Germinal center (tissue), 1 donor: ENCODE measurements at regions not wholly inside any gene's neighbourhood (a gene's known extent, or its start where the extent isn't known, plus 50 kb on each side); places are given as distances from the start of the nearest gene placed in this dataset.

Experiments used
- DNase-seq: peaks from one replicate; pipeline ENCODE4 v3.0.0; 2012; ENCODE audit warnings: mixed read lengths, low spot score

DNA sequence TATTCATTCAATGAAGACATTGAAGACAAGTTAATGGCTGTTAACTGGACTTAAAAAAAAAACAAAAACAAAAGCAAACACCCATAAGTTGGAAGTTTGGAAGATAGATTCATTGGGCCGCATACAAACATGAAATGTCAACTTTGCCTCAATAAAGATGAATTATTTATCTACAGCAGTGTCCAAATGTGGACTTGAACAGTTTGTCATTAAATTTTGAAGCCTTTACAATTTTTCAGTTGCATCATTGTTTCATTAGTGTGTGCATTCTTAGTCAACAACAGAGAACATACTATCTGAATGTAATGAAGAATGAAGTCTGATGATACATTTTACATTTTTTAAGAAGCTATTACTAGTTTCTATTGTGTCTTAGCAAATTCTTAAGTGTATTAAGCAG, 152.1 kb downstream of the SLIT2 start:
- no peak for DNase-seq

DNA sequence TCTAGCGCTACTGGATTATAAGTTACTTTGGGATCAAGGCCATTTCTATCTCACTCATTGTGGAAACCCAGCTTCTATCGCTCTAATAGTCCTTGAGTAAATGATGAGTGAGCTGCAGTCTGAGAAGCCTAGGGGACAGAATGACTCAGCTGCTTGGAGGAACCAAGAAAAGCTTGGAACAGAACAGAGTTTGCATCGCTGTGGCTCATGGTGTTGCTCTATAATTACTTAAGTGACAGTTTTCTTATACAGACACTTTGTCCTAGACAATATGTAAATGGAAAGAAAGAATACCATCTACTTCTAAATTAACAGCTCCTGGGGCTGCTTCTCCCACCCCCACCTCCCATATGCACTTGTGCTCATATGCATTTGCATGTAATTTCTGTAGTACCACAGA, 156.9 kb downstream of the SLIT2 start:
- DNase-seq = no peak

DNA sequence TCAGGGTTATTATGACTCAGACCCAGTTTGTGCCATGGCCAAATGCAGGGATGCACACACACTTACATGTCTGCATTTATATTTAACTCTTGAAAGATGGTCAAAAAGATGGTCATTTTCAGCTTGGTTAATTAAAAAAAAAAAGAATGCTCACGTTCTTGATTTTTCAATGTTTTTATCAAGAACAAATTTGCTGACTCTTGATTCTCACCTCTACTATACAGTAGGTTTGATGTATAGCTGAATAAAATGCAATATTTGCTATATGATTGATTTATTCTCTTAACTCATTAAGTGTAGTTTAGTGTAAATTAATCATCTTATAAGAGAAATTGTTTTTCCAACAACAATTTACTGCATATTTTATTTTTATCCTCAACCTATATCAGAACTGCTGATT, 160.4 kb downstream of the SLIT2 start:
- no peak for DNase-seq

DNA sequence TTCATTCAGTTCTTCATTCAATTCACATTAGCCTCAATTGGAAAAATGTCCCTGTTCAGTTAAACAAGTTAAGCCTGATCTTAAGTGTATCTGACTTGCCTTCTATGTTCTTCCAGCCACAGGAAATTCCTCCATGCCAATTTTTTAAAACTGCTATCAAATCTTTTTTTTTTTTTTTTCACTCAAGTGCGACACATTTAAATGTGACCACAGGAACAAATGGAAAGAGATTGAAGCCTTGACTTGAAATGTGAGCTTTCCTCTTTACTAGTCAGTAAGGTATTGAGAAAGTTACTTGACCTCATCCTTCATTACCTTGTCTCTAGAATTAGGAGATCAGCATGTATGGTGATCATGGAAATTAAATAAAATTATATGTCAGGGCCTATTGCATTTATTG, 165.1 kb downstream of the SLIT2 start:
- DNase-seq = no peak

DNA sequence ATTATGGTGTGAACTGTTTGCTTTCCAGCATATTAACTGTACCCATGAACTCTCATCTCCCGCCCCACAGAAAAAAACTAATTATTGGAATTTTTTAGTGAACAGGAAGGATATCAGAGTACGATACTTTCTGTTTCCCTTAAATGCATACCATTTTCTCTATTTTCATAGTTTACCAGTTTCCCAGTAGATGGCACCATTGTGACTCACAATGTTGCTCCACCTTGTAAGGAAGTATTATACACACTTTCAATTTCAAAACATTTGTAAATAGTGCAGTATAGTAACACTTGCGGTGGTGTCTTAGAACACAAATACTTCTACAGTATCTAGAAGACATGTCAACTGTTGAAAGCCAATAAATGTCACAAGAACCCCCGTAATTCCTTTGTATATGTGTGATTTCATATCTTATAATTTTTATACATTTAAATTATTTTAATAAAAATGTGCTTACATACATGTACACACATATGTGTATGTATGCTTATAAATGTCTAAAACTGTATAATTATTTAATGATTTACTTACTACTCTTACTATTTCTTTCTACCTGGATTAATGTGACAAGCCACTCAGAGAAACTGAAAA, 167.3 kb downstream of the SLIT2 start:
- peak; percentile 23 for DNase-seq

DNA sequence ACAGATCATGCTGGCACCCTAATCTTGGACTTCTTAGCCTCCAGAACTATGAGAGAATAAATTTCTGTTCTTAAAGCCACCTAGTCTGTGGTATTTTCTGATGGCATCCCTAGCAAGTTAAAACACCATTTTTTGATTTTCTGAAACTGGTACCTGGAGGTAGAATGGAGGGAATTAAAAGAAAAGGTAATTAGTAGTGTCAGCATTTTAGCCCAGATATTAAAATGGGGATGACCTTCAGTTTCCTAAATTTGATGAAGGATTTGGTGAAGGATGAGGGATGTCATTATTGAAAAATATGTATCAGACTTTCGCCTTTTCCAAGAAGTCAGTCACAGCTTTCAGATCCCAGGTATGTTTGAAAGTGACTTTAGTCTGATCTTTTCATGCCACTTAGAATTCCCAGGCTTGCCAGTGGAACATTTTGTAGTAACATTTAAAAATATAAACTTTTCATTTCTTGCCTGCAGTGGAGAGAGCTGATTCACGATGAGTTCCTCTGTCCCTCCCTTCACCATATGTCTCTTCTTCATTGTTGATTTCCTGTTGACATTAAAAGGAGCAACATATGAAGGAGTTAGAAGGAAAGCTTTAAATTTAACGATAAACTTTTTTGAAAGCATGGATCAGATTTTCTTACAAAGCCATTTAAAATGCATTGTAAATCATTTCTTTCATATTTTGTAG, 169.4 kb downstream of the SLIT2 start:
- DNase-seq = no peak

DNA sequence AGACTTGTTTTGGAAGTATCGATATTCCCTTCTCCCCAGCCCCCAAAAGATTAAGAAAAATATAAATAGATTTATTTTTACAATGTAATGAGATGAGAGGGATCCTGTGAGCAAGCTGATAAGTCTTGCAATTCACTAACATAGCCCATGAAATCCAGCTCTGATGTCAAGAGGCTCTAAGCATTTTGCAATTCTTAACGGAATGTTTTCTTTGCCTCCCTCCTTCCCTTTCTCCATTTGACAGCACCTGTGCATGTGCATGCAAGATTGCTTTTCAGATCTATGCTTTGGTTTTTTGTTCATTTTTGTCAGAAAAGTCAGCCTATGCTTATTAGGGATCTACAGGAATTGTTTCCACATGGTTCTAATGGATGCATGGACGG, 169.9 kb downstream of the SLIT2 start:
- no peak for DNase-seq

DNA sequence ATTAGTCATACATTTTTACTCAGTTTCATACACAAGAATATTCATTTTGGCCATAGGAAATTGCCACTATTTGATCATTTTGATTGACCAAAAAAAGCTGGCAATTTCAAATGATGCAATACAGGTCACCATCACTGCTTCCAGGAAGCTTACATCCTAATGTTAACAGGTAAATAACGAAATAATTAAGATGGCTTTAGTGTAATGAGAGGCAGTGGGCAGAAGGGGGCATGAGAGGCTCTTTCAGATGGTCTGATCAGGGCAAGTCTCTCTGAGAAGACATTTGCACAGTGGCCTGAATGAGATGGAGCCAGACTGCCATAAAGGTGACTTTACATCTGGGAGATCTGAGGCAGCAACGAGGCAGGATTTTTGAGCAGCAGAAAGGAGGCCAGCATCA, 170.7 kb downstream of the SLIT2 start:
- peak; percentile 35 for DNase-seq

DNA sequence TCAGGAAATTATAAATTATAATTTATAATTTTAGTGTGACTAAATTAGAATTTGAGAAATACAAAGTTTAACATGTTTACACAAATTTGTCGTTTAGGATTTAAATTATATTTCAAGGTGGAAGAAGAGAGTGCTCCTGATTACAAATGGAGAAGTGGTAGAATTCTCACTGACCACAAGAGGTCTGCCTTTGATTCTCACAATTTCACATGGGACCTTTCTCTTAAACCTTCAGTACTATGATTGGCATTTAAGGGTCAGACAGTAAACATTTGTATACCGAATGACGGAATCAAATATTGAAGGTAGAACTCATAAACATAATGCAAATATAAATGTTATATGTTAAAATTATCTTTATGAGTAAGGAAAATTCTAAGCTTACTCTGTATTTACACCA, 171.7 kb downstream of the SLIT2 start:
- DNase-seq = no peak

DNA sequence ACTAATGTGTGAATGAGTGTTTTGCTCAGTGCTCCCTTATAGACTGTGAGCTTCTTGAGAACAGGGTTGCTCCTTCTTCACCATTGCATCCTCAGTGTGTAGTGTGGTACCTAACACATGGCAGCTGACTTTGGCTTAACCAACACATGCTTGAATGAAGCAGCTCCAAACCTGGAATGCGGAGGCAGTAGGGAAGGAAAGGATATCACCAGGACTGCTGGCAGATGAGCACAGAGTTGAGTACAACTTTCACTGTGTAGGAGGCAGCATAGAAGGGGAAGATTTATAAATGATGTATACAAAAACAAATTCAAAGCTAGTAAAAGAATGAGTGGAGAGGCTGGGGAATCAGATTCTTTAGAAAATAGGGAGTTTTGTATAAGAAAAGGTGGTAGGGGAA, 174.3 kb downstream of the SLIT2 start:
- DNase-seq = no peak

DNA sequence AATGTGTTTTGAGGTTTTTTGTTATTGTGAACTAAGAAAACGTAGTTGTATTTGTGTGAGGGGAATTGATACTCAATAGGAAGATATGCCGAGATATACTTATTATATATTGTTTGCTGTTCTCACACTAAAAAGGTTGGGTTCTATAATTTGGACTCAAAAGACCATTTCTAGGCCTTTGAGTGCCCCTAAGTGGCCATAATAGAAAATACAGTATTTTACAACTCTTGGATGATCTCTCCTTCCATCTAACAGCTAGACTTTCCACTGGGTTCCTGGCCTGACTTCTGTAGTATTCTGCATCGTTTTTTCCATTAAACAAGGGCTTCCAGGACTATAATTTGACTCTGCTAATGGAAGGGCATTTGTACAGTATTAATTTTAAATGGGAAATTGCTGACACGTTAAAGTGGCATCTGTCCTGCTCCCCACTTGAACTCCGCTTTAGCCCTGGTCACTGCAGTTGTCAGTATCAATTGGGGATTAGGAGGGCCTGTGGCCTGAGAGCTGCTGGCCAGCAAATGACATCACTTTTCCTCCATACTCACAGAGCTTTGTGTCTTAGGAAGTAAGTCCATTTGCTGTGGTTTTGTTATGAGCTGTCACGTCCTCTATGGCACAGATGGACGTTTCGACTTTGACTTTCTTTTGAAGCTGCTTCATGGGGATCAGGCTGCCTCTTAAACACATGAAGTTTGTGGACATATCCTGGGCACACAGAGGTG, 176.9 kb downstream of the SLIT2 start:
- DNase-seq = peak; percentile 7

DNA sequence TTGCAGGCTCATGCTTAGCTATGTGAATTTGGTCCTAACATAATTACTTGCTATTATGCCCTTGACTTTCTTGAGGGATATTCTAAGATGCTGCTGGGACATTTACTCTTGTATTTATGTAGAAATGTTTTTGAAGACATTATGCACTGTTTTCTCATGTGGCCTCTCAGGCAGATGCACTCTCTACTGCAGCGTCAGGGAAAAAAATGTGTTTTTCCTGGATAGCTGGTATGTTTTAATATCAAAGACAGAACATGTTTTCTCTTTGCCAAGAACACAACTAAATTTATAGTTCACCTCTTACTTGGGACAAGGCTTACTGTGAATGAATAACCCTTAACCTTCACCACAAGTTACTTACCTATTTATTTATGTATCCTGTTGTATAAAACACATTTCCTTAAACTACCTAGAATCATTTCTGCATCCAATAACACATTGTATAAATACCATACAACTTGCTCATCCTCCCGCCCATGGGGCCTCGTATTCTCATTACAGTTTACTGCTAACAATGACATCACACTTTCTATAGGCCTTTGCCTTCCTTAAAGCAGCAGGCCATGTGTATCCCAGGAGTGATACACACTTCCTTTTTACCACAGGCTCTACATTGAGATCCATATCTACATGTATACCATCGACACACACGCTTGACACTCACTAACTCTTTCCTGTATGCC, 178.7 kb downstream of the SLIT2 start:
- no peak for DNase-seq

DNA sequence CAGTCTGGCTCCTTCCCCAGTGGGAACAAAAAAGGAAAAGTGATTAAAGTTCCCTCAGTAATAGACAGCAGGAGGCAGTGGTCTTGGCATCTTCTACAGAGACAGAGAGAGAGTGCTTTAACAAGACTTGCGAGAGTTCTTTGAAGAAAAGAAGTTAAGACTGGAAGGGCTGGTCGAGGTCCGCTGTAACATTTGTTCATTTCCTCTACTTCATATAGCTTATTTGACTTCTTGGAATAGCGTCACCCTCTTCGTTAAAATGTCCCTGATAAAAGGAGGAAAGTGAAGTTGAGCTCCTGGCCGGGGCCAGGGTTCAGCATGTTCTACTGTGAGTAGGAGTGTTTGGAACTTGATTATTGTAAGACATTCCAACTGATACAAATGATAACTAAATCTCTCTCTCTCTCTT, 179.8 kb downstream of the SLIT2 start:
- DNase-seq = no peak

DNA sequence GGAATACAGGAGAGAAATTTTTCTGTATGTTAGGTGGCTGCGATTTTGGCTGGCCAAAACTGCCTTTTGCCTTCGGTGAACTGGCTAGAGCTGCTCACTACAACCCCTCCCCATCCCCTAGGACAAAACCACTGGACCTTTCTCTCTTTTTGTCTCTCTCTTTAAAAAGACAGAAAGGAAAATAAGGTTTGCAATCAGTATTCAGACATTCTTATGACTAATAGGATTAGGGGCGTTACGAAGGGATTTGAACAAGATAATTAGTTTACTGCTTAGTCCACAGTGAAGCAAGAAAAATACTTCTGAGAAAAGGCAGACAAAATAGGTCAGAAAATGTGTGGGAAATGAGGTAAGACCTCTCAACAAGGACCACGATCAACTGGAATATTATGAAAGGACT, 180.4 kb downstream of the SLIT2 start:
- no peak for DNase-seq

DNA sequence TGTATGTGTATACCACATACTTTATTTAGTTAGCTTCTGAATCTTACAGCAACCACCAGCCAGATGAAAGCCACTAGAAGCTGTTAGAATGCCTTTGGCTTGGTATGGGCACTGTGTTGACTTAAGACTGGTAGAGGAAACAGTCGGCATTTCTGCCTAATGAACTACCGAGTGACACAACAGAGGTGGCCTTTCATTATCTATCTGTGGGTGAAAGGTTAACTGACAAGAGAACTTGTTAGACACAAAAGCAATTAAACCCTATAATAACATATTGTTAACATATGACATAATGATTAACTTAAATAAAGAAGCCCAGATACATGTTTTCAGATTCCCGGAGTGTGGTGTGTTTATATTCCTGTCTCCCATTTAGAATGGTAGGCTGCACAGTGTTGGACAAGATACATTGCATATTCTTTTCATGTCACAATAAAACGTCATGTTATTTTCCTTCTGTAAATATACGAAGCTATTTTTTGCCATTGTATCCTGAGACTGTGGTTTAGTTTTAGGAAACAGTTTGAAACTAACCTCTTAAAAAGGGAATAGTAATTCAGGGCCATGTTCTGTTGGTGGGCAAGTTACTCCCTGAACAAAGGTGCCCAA, 181.5 kb downstream of the SLIT2 start:
- DNase-seq = no peak

DNA sequence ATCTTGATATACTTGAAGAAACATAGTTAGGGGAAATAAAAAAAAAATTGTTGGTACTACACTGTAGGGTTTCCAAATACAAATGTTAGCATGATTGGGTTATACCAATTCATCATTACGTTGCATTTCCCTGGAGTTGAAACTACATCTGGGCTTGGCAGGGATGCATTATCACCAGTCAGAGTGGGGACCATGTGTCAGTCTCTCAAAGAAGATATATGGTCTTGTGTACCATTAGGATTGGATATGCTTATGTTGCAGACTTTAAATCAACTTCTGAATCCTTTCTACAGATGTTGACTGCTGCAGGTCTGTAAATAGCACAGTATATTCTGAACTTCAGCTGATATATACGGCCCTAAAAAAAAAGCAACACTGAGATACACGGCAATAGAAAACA, 188.5 kb downstream of the SLIT2 start:
- no peak for DNase-seq

DNA sequence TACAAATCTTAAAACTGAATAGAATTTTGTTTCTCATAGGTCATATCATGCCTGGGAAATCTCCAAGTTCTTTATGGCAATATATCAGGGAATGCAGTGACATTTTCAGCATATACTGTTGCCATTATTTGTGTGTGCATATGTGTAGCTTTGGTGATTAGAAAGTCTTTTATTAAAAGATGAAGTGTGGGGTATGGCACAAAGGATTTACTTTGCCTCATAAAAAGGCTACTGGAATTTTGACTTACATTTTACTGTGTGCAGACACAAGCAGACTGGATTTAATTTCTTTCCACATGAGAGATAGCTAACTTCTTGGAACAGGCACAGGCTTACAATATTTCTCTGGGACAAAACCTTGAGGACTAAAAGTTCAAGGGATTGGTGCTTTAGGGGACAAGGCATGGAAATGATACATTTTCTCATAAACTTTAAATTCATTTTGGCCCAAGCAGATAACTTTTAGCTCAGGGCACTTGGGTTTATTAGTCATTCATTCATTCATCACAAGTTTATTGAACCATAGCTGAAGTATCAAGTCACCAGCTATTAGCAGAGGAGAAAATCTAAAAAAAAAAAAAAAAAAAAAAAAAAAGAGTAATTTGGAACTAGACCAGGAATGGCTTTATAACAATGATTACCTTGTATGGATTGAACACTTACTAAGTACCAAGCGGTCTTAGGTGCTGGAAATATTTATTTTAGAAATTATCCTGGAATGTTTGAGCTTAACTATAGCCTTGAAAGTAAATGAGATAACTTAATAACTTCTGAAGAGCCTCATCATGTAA, 191.5 kb downstream of the SLIT2 start:
- no peak for DNase-seq

DNA sequence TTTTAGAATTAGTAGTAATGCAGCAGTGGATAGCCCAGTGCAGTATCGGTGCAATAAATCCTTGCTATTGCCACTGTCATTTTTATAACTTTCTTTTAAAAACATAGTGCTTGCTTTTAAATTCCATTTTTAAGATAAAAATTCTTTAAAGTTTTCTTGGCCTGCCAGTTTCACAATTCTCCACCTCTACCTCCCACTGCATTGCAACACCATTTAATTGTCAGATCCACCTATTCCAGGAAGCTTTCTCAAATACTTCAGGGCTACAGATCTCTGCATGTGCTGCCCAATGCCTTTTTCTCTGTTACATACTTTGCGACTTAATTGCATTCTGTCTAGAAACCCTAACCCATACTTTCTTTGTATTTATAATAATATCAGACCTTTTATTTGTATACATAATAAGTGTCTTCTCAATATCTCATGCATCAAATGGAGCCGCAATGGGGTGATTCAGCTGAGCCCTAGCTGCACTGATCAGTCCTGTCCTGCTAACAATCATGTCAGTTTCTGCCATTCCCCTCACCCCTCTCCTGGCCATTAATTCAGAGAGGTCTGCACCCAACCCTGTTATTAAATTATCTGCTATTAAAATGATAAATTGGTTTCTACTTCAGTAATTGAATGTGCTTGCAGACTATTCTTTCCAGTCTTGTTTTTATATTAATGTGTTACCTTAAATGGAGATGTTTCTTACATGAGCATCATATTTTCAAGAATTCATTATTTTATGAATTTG, 193.1 kb downstream of the SLIT2 start:
- DNase-seq = no peak

DNA sequence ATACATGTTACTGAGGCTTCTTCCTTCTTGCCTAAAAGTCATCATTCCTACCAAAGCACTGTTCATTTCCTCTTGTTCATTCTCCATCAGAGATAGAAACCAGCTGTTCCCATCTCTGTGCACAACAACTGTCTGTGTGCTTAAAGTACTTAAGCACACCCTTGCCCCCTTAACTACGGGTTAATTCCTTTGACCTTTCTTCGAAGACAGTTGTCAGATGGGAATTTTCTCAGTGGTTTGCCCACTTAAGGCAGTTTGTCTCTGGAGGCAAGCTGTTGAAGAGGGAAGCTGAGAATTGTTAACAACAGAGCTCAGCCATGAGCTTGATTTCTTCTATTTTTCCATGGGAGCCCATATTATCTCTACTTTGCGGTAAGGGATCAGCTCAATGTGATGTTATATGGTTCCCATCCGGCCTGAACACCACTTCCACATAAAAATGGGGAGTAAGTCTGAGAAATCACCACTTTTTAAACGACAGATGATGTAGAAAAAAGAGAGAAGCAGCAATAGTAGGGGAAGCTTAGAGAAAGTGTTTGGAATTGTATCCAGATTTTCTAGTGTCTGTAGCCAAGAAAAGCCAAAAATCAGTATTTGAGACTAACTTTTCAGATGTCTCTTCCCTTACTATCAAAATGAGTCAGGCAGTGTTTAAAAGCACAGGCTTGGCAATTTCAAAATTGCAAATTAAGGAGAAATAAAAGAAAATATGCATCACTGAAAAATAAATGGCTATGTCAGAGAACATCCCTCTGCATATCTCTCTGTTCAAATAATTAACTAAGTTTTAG, 194.4 kb downstream of the SLIT2 start:
- no peak for DNase-seq

DNA sequence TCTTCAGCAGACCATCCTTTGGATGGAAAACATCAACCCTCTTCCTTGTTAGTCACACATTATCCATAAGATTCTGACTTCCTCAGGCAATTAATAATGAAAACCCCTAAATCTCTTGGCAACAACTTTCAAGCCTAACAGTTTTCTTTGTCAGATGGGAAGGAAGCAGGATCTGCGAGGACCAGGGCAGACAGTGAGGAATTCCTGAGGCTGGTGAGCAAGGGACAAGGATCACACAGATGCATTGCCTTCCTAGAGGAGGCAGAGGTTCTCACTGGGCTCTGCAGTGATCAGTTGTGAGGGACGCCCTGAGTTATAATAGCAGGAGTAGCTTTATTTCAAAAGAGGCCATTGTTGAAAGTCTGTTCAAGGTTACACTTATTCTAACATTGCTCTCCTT, 195.4 kb downstream of the SLIT2 start:
- DNase-seq = no peak
